SK-N-SH (cell line): ENCODE measurements at regions not wholly inside any gene's neighbourhood (a gene's known extent, or its start where the extent isn't known, plus 50 kb on each side); places are given as distances from the start of the nearest gene placed in this dataset.

ENCODE experiments used
- CTCF ChIA-PET: fragments of 300-600, 350-600 bp; formaldehyde crosslinking; extraction: SDS; loops from one replicate; lab custom pipeline; 2021; lab: Yijun Ruan, JAX
- POLR2A ChIA-PET: fragments of 350-600 bp; sonication (Branson Sonifier 250); formaldehyde crosslinking; extraction: SDS; loops from one replicate; lab custom pipeline; 2020; ENCODE audit warnings: antibody characterized with exemption, inconsistent platforms; lab: Yijun Ruan, JAX
- DNase-seq: peaks from one replicate; pipeline ENCODE4 v3.0.0; 2012
- H2AFZ ChIP-seq: fragments of 200-600 bp; sonication (generic); 2 replicates; pipeline ENCODE4 v1.8.1; 2016; ENCODE audit warnings: antibody characterized with exemption, mild to moderate bottlenecking, low read depth
- H3F3A ChIP-seq: fragments of 200-600 bp; sonication (generic); replicated peaks from 2 replicates; pipeline ENCODE3; 2016; ENCODE audit warnings: antibody characterized with exemption, mild to moderate bottlenecking; ENCODE audit not compliant: insufficient read depth
- H3K27ac ChIP-seq, 2 experiments: fragments of 200-500 bp in 1 of 2; fragments of 200-600 bp in 1 of 2; sonication (Bioruptor generic) in 1 of 2; sonication (generic), shearing (Covaris generic) in 1 of 2; 2 replicates each; pipeline versions ENCODE4 v1.5.1 to v1.6.1; 2014 to 2016; ENCODE audit warnings: low read depth in 2 of 2, inconsistent platforms in 1 of 2, low read length in 1 of 2, mild to moderate bottlenecking in 1 of 2, mixed read lengths in 1 of 2
- H3K27me3 ChIP-seq: fragments of 200-600 bp; sonication (generic), shearing (Covaris generic); 2 replicates; pipeline ENCODE4 v1.6.1; 2016; ENCODE audit warnings: mixed run types; ENCODE audit not compliant: insufficient read depth
- H3K36me3 ChIP-seq, 2 experiments: fragments of 200-500 bp in 1 of 2; fragments of 200-600 bp in 1 of 2; sonication (Bioruptor generic) in 1 of 2; sonication (generic) in 1 of 2; replicated peaks in 1 of 2; 2 replicates each; pipeline versions ENCODE3 to v1.5.1; 2014 to 2016; ENCODE audit warnings: low read length in 1 of 2, mild to moderate bottlenecking in 1 of 2; ENCODE audit not compliant: insufficient read depth in 2 of 2, control insufficient read depth in 1 of 2
- H3K4me1 ChIP-seq, 2 experiments: fragments of 200-500 bp in 1 of 2; fragments of 200-600 bp in 1 of 2; sonication (Bioruptor generic) in 1 of 2; sonication (generic), shearing (Covaris generic) in 1 of 2; 2 replicates each; pipeline versions ENCODE4 v1.5.1 to v1.6.1; 2014 to 2016; ENCODE audit warnings: low read depth in 1 of 2, low read length in 1 of 2, mixed run types in 1 of 2; ENCODE audit not compliant: insufficient read depth in 2 of 2, control insufficient read depth in 1 of 2
- H3K4me2 ChIP-seq: fragments of 200-600 bp; sonication (generic), shearing (Covaris generic); 2 replicates; pipeline ENCODE4 v1.6.1; 2017; ENCODE audit warnings: mixed run types
- H3K4me3 ChIP-seq, 2 experiments: fragments of 200-500 bp in 1 of 2; fragments of 200-600 bp in 1 of 2; sonication (Bioruptor generic) in 1 of 2; sonication (generic), shearing (Covaris generic) in 1 of 2; 2 replicates each; pipeline versions ENCODE4 v1.5.1 to v1.8.1; 2014 to 2016; ENCODE audit warnings: low read depth in 2 of 2, inconsistent platforms in 1 of 2, low read length in 1 of 2, mild to moderate bottlenecking in 1 of 2, mixed read lengths in 1 of 2, moderate library complexity in 1 of 2
- H3K79me2 ChIP-seq: fragments of 200-600 bp; sonication (generic); 2 replicates; pipeline ENCODE4 v1.8.1; 2017; ENCODE audit warnings: mild to moderate bottlenecking; ENCODE audit not compliant: insufficient read depth
- H3K9ac ChIP-seq: fragments of 200-600 bp; sonication (generic); 2 replicates; pipeline ENCODE4 v1.6.1; 2017; ENCODE audit warnings: mixed run types
- H3K9me2 ChIP-seq: fragments of 200-600 bp; sonication (generic); 2 replicates; pipeline ENCODE4 v1.6.1; 2017; ENCODE audit warnings: mixed run types
- H3K9me3 ChIP-seq: fragments of 200-600 bp; sonication (generic); 2 replicates; pipeline ENCODE4 v1.6.1; 2017; ENCODE audit warnings: mixed run types, mild to moderate bottlenecking, moderate library complexity
- H4K20me1 ChIP-seq: fragments of 200-600 bp; sonication (generic); 2 replicates; pipeline ENCODE4 v1.6.1; 2017; ENCODE audit warnings: mild to moderate bottlenecking, mixed run types; ENCODE audit not compliant: insufficient read depth
- CHD2 ChIP-seq: fragments of 150-350 bp; IDR thresholded peaks from 2 replicates; pipeline ENCODE4 v1.6.1; 2018; ENCODE audit warnings: low read length; ENCODE audit not compliant: partially characterized antibody
- ELF1 ChIP-seq: IDR thresholded peaks from 2 replicates; pipeline ENCODE4 v1.4.0; 2012
- EP300 ChIP-seq, 2 experiments: IDR thresholded peaks; 2 replicates each; pipeline versions ENCODE4 v1.4.0 to v1.6.1; 2012; ENCODE audit warnings: borderline replicate concordance in 1 of 2, low read depth in 1 of 2, low read length in 1 of 2
- EZH2phosphoT487 ChIP-seq: fragments of 200-600 bp; sonication (generic); IDR thresholded peaks from 2 replicates; pipeline ENCODE4 v1.6.1; 2017; ENCODE audit warnings: low read depth, mixed run types, mild to moderate bottlenecking, antibody characterized with exemption, moderate library complexity, borderline replicate concordance
- FOXM1 ChIP-seq: IDR thresholded peaks from 2 replicates; pipeline ENCODE4 v1.4.0; 2012; ENCODE audit warnings: low read depth, mild to moderate bottlenecking
- GATA2 ChIP-seq: sonication (generic); formaldehyde crosslinking; IDR thresholded peaks from 2 replicates; pipeline ENCODE4 v1.5.0; 2020; ENCODE audit warnings: mild to moderate bottlenecking, missing genetic modification reagents
- JUND ChIP-seq: IDR thresholded peaks from 2 replicates; pipeline ENCODE4 v1.4.0; 2012
- MEF2A ChIP-seq: IDR thresholded peaks from 2 replicates; pipeline ENCODE4 v1.4.0; 2012; ENCODE audit warnings: low read depth, borderline replicate concordance
- MXI1 ChIP-seq: IDR thresholded peaks from 2 replicates; pipeline ENCODE4 v1.6.1; 2012; ENCODE audit warnings: mild to moderate bottlenecking, low read depth, low read length, improper control_type of control experiment
- POLR2AphosphoS5 ChIP-seq: IDR thresholded peaks from 2 replicates; pipeline ENCODE4 v1.6.1; 2012; ENCODE audit warnings: low read depth, low read length
- RAD21 ChIP-seq: IDR thresholded peaks from 2 replicates; pipeline ENCODE4 v1.6.1; 2012; ENCODE audit warnings: mild to moderate bottlenecking, low read length
- SIN3A ChIP-seq: IDR thresholded peaks from 2 replicates; pipeline ENCODE4 v1.6.1; 2012; ENCODE audit warnings: low read depth, mild to moderate bottlenecking, low read length, moderate library complexity, borderline replicate concordance
- SMC3 ChIP-seq: IDR thresholded peaks from 2 replicates; pipeline ENCODE4 v1.6.1; 2012; ENCODE audit warnings: low read depth, low read length, improper control_type of control experiment
- TCF12 ChIP-seq: IDR thresholded peaks from 2 replicates; pipeline ENCODE4 v1.4.0; 2012
- TEAD4 ChIP-seq: IDR thresholded peaks from 2 replicates; pipeline ENCODE4 v1.4.0; 2012; ENCODE audit warnings: mild to moderate bottlenecking, borderline replicate concordance; ENCODE audit not compliant: insufficient read depth
- YY1 ChIP-seq: IDR thresholded peaks from 2 replicates; pipeline ENCODE4 v1.4.0; 2012; ENCODE audit warnings: low read depth, mild to moderate bottlenecking
- WGBS: methylation state at CpG from one replicate; pipeline ENCODE4 v1.1.6; 2017; ENCODE audit warnings: low lambda C conversion rate; 5-methylcytosine and 5-hydroxymethylcytosine counted together
- TF ChIP-seq, protein P1 (sequence below): IDR thresholded peaks from 2 replicates; pipeline ENCODE4 v1.6.1; 2012; ENCODE audit warnings: mild to moderate bottlenecking, low read depth, low read length, moderate library complexity
- TF ChIP-seq, protein P2 (sequence below): IDR thresholded peaks from 2 replicates; pipeline ENCODE4; 2012
- TF ChIP-seq, protein P3 (sequence below): fragments of 200-600 bp; sonication (generic); IDR thresholded peaks from 2 replicates; pipeline ENCODE4 v1.6.1; 2017; ENCODE audit warnings: antibody characterized with exemption, mild to moderate bottlenecking, moderate library complexity
- TF ChIP-seq, protein P4 (sequence below): fragments of 150-350 bp; IDR thresholded peaks from 2 replicates; pipeline ENCODE4 v1.6.1; 2017; ENCODE audit warnings: antibody characterized with exemption, low read length, low read depth, borderline replicate concordance

DNA sequence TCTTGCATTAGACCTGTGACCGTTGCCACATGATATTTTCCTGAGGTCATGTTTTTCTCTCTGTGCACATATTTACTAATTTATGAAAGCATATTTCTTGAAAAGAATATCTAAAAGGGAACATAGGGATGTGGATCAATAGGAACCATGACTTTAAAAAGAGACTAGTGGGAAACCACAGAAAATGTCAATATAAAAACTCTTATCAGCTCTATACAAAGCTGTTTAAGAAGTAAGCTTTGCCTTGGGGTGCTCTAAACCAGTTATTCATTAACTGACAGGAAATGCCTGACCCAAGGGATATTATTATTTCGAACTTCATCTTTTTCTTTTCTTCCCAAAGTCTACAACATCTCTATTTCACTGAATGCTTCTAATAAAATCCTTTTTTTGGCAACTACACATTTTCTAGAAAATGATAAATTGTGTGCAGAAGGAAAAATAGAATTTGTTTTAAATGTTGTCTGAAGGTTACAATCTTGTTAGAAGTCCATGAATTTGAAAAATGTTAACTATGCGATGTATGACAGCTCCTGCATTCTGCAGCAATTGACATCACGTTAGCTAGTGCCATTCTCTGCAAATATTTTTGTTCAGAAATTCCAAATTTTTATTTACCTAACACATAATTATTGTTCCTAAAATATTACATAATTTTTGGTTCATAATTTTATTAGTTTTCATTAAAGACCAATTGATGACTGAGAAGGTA lies 345.0 kb downstream of the SLC16A7 start:
- POLR2A ChIA-PET, result no interaction called here
- Histone ChIP-seq H3K27ac (no peak overlapping the region), H3K36me3 (no peaks in the 10 kb centered on the region), H2AFZ (no peak overlapping the region), H4K20me1 (no peaks in the 10 kb centered on the region), H3K9ac (no peak overlapping the region), H3K9me3 (no peaks in the 10 kb centered on the region), H3K4me3 (no peak overlapping the region), H3K79me2 (no peaks in the 10 kb centered on the region), H3K4me1 (no peaks in the 10 kb centered on the region), H3F3A (no peaks in the 10 kb centered on the region), H3K4me2 (no peak overlapping the region), H3K9me2 (no peaks in the 10 kb centered on the region), H3K27me3 (no peaks in the 10 kb centered on the region)
- CTCF ChIA-PET, result interaction anchor here (0.6 kb wide), 1 partner anchor 263 kb away, joined by 3 read pairs; no protein-coding TSS in a partner anchor
- WGBS, result 3% methylated on average over 4 of the region's 4 CpGs
- DNase-seq, result no peak
- no peak for TF ChIP-seq EP300 (IDR thresholded peaks at IDR 0.05; ENCODE audit: borderline replicate concordance in 1 of 2, low read depth in 1 of 2, low read length in 1 of 2)
- TF ChIP-seq, protein P1, sequence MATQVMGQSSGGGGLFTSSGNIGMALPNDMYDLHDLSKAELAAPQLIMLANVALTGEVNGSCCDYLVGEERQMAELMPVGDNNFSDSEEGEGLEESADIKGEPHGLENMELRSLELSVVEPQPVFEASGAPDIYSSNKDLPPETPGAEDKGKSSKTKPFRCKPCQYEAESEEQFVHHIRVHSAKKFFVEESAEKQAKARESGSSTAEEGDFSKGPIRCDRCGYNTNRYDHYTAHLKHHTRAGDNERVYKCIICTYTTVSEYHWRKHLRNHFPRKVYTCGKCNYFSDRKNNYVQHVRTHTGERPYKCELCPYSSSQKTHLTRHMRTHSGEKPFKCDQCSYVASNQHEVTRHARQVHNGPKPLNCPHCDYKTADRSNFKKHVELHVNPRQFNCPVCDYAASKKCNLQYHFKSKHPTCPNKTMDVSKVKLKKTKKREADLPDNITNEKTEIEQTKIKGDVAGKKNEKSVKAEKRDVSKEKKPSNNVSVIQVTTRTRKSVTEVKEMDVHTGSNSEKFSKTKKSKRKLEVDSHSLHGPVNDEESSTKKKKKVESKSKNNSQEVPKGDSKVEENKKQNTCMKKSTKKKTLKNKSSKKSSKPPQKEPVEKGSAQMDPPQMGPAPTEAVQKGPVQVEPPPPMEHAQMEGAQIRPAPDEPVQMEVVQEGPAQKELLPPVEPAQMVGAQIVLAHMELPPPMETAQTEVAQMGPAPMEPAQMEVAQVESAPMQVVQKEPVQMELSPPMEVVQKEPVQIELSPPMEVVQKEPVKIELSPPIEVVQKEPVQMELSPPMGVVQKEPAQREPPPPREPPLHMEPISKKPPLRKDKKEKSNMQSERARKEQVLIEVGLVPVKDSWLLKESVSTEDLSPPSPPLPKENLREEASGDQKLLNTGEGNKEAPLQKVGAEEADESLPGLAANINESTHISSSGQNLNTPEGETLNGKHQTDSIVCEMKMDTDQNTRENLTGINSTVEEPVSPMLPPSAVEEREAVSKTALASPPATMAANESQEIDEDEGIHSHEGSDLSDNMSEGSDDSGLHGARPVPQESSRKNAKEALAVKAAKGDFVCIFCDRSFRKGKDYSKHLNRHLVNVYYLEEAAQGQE, result no peak
- TF ChIP-seq YY1, result no peak
- no peak for TF ChIP-seq CHD2
- no peak for TF ChIP-seq EZH2phosphoT487
- no peak for TF ChIP-seq TEAD4
- no peak for TF ChIP-seq JUND
- TF ChIP-seq SMC3, result no peak
- TF ChIP-seq GATA2 (CRISPR knock-in tag), result no peak
- no peak for TF ChIP-seq MXI1
- no peak for TF ChIP-seq POLR2AphosphoS5
- TF ChIP-seq FOXM1, result no peak
- no peak for TF ChIP-seq ELF1
- TF ChIP-seq, protein P2, sequence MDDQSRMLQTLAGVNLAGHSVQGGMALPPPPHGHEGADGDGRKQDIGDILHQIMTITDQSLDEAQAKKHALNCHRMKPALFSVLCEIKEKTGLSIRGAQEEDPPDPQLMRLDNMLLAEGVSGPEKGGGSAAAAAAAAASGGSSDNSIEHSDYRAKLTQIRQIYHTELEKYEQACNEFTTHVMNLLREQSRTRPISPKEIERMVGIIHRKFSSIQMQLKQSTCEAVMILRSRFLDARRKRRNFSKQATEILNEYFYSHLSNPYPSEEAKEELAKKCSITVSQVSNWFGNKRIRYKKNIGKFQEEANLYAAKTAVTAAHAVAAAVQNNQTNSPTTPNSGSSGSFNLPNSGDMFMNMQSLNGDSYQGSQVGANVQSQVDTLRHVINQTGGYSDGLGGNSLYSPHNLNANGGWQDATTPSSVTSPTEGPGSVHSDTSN, result no peak
- TF ChIP-seq RAD21, result no peak
- TF ChIP-seq MEF2A, result no peak
- no peak for TF ChIP-seq SIN3A
- TF ChIP-seq TCF12, result no peak
- TF ChIP-seq, protein P3, sequence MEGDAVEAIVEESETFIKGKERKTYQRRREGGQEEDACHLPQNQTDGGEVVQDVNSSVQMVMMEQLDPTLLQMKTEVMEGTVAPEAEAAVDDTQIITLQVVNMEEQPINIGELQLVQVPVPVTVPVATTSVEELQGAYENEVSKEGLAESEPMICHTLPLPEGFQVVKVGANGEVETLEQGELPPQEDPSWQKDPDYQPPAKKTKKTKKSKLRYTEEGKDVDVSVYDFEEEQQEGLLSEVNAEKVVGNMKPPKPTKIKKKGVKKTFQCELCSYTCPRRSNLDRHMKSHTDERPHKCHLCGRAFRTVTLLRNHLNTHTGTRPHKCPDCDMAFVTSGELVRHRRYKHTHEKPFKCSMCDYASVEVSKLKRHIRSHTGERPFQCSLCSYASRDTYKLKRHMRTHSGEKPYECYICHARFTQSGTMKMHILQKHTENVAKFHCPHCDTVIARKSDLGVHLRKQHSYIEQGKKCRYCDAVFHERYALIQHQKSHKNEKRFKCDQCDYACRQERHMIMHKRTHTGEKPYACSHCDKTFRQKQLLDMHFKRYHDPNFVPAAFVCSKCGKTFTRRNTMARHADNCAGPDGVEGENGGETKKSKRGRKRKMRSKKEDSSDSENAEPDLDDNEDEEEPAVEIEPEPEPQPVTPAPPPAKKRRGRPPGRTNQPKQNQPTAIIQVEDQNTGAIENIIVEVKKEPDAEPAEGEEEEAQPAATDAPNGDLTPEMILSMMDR, result no peak
- TF ChIP-seq, protein P4, sequence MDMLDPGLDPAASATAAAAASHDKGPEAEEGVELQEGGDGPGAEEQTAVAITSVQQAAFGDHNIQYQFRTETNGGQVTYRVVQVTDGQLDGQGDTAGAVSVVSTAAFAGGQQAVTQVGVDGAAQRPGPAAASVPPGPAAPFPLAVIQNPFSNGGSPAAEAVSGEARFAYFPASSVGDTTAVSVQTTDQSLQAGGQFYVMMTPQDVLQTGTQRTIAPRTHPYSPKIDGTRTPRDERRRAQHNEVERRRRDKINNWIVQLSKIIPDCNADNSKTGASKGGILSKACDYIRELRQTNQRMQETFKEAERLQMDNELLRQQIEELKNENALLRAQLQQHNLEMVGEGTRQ, result no peak
